ENCODE measurements at regions not wholly inside any gene's neighbourhood (a gene's known extent, or its start where the extent isn't known, plus 50 kb on each side); places are given as distances from the start of the nearest gene placed in this dataset.

DNA sequence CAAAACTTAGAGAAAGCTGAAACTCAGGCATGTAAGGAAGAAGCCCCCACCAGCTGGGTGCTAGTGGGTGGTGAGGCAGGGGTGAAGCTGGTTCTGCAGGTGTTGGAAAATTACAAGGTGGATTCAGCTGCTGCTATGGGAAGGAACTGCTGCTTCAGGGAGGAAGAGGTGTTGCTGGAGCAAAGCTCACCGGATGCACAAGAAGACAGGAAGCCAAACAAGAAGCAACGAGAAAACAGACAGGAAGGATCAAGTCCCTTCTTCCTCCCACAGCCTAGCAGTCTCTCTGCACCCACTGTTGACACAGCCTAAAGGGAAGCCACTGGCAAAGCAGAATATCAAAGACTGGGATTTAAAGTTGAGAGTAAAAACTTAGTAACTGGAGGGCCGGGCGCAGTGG lies 100.2 kb upstream of the JADE1 start:
- no peak for DNase-seq (ENCODE audit: low spot score)
- Histone ChIP-seq H4K20me1 (ENCODE audit: insufficient read depth, low read length) (no peaks in the 10 kb centered on the region), H3K4me2 (ENCODE audit: low read depth, low read length) (no peak overlapping the region), H3K9ac (ENCODE audit: insufficient read depth, low read depth, low read length) (no peak overlapping the region), H3K79me2 (ENCODE audit: insufficient read depth, low read length) (no peaks in the 10 kb centered on the region), H2AFZ (ENCODE audit: low read length) (no peak overlapping the region), H3K27me3 (ENCODE audit: control insufficient read depth in 1 of 2, insufficient read depth in 2 of 2, low read length in 2 of 2) (no peaks in the 10 kb centered on the region), H3K36me3 (replicated peaks in 1 of 2; ENCODE audit: control insufficient read depth in 1 of 2, insufficient read depth in 2 of 2, low read length in 2 of 2) (no peaks in the 10 kb centered on the region), H3K4me1 (ENCODE audit: insufficient read depth, low read length) (no peaks in the 10 kb centered on the region), H3K27ac (ENCODE audit: extremely low read length, insufficient read depth, low read length) (no peak overlapping the region), H3K9me3 (ENCODE audit: low read length) (no peaks in the 10 kb centered on the region), H3K4me3 (replicated peaks in 1 of 3; ENCODE audit: insufficient read depth in 1 of 3, low read depth in 2 of 3, low read length in 3 of 3) (no peak overlapping the region)
- TF ChIP-seq ZNF549 (CRISPR knock-in tag; IDR thresholded peaks at IDR 0.05) (no peak), ZNF572 (CRISPR knock-in tag; IDR thresholded peaks at IDR 0.05) (no peak), CENPX (CRISPR knock-in tag; IDR thresholded peaks at IDR 0.05) (no peak), CEBPG (CRISPR knock-in tag; IDR thresholded peaks at IDR 0.05) (no peak), SP2 (CRISPR knock-in tag; IDR thresholded peaks at IDR 0.05) (no peak), GABPA (IDR thresholded peaks at IDR 0.05; ENCODE audit: low read depth, low read length) (no peak), GABPA (CRISPR knock-in tag; IDR thresholded peaks at IDR 0.05; ENCODE audit: low read depth) (peak; percentile 37; the same call in 1 of the 2 replicates), ZNF343 (CRISPR knock-in tag; IDR thresholded peaks at IDR 0.05) (0 out of 2 replicates have a peak, but pooled peaks have one; percentile 38), ZBTB3 (CRISPR knock-in tag; IDR thresholded peaks at IDR 0.05; ENCODE audit: borderline replicate concordance, low read depth) (no peak)
- TF ChIP-seq, protein P1, sequence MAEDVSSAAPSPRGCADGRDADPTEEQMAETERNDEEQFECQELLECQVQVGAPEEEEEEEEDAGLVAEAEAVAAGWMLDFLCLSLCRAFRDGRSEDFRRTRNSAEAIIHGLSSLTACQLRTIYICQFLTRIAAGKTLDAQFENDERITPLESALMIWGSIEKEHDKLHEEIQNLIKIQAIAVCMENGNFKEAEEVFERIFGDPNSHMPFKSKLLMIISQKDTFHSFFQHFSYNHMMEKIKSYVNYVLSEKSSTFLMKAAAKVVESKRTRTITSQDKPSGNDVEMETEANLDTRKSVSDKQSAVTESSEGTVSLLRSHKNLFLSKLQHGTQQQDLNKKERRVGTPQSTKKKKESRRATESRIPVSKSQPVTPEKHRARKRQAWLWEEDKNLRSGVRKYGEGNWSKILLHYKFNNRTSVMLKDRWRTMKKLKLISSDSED (CRISPR knock-in tag; IDR thresholded peaks at IDR 0.05): no peak
- TF ChIP-seq, protein P2, sequence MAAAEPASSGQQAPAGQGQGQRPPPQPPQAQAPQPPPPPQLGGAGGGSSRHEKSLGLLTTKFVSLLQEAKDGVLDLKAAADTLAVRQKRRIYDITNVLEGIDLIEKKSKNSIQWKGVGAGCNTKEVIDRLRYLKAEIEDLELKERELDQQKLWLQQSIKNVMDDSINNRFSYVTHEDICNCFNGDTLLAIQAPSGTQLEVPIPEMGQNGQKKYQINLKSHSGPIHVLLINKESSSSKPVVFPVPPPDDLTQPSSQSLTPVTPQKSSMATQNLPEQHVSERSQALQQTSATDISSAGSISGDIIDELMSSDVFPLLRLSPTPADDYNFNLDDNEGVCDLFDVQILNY (CRISPR knock-in tag; conservative IDR thresholded peaks at IDR 0.05): no peak
- TF ChIP-seq, protein P3, sequence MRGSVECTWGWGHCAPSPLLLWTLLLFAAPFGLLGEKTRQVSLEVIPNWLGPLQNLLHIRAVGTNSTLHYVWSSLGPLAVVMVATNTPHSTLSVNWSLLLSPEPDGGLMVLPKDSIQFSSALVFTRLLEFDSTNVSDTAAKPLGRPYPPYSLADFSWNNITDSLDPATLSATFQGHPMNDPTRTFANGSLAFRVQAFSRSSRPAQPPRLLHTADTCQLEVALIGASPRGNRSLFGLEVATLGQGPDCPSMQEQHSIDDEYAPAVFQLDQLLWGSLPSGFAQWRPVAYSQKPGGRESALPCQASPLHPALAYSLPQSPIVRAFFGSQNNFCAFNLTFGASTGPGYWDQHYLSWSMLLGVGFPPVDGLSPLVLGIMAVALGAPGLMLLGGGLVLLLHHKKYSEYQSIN (CRISPR knock-in tag; IDR thresholded peaks at IDR 0.05; ENCODE audit: borderline replicate concordance): no peak
- CTCF ChIA-PET (ENCODE audit: low intra/inter-chr PET ratio, low total read pairs): no interaction called here
- intact Hi-C loops (cut with micrococcal nuclease; ENCODE audit: unreplicated experiment): no loop called here
- BruUV-seq (replicated peaks): no TSS peak
- no peak for ATAC-seq
- in situ Hi-C loops (cut with HindIII; ENCODE audit: extremely low pct_ligation_motif_present, low pct_unique_long_range_greater_than_20kb): no loop called here
- WGBS (ENCODE audit: low lambda C conversion rate): 53% methylated on average over 4 of the region's 4 CpGs
- FAIRE-seq: no peak
- POLR2A ChIA-PET: no interaction called here

Data from HepG2 (cell line).